ENCODE measurements at regions not wholly inside any gene's neighbourhood (a gene's known extent, or its start where the extent isn't known, plus 50 kb on each side); places are given as distances from the start of the nearest gene placed in this dataset.

DNA sequence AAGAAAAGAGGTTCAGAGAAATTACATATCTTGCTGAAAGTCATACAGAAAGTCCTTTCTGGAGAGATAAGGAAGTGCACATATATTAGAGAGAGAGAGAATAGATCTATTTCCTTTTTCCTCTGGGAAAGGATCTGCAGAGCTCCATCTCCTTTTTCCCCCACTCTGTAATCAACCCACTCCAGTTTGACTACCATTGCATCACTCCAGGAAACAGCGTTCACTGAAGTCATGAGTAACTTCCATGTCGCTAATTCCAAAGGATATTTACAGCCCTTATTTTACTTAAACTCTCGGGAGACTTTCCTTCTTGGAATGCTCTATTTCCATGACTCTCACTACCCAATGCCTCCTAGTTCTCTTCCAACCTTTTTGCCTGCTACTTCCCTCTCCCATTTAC, 72.5 kb upstream of the PARP11 start:
- no peak for DNase-seq

DNA sequence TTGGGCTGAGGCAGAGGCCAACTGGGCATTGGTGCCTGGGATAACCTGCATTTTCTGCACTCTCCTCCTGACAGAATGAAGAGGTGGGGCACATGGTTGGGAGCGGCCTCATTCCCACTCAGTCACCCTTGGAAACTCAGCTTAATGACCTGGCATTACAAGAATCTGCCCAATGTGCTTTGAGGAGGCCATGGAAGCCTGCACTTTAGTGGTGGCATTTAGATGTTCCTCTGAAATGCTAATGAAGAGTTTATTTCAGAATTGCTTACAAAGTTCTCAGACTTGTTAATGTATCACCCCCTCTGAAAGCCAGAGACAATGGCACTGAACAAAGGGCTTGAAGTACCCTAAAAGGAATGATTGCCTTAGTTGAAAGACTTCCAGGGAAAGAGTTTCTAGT, 71.4 kb upstream of the PARP11 start:
- DNase-seq: no peak

DNA sequence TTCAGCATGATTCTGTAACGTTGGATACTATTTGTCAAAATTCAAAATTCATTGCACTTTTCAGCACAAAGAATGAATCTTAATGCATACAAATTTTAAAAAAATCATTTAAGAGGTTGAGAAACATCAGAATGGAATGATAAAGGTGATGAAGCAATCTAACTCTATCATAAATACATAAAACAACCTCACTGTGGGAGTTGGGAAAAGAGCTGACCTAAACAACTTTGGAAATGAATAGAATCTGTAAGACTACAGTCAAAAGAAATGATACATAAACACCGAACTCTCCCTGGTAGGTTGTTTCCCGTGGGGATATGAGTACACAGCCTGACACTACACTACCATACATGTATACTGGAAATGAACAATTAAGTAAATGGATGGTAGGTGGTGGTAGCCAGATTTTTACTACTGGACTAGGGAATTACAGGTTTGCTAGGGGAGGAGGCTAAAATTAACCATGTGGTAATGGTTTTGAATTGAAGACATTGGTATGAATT, 64.9 kb upstream of the PARP11 start:
- DNase-seq: no peak

GRCh38 chr12:3935078-3935477, 61.9 kb upstream of the PARP11 start:
- no peak for DNase-seq

GRCh38 chr12:3933819-3934192, 60.6 kb upstream of the PARP11 start:
- DNase-seq: no peak

- no peak for DNase-seq
Measured at GRCh38 chr12:3933074-3933818, 60.0 kb upstream of the PARP11 start.

DNA sequence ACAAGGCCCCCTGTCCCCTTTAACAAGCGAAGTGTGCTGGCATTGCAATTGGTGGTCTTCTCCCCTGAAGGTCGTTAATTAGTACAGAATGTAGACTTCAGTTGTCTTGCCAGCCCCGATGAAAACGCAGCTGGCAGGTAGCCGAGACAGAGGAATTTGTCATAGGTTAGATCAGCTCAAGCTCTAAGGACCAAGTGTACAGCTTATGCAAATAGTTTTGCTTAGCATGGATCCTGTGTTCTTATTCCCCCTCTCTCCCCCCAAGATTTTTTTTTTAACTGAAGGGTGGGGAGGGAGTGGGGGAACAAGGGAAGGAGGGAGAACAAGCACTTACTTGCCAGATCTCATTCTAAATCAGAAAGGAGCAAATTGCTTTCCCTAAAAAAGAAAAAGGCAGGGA, 58.6 kb upstream of the PARP11 start:
- no peak for DNase-seq

DNA sequence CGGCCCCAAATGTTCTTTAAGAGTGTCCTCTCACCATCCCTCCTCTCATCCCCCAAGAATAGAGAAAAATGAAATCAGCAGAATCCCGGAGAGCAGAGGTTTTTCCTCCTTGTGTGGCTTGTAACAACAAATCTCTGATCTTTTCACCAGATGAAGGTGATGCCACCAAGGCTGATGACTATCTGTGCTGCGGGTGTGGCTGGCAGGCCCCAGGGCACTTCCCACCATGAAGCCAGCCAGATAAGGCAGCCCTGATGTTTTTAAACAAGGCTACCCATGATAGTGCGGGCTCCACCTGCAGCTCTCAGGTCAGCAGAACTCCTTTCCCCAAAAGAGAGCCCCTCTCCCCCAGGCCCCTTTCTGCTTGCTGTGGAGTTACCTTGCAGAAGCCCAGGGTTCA, 58.0 kb upstream of the PARP11 start:
- no peak for DNase-seq

GRCh38 chr12:3929875-3930615, 56.8 kb upstream of the PARP11 start:
- DNase-seq: no peak

DNA sequence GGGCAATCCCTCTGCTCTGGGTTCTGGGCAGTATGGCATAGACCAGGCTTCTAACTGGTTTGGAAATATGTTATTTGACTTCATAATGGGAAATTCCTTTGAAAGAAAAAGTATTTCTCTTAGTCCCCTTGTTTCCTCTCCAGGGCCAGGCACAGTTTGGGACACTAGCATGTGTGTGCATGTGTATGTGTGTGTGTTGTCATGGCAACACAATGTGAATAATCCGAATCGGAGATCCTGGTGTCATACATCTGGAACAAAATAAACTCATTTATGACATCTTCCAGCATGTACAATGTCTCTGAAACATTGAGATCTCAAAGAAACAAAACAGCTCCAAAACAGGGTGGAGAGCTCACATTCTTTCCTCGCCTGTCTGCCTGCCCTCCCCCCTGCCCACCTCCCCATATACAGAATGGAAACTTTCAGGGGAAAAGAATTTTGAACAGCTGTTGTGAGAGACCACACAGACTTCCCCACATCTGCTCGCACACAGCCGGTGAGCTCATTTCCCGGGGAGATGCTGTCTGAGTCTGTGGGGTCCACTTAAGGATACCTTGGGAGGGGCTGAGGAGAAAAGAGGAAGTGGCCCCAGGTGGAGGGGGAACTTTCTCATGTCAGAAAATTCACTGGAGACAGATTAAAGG, 55.5 kb upstream of the PARP11 start:
- DNase-seq: no peak

DNA sequence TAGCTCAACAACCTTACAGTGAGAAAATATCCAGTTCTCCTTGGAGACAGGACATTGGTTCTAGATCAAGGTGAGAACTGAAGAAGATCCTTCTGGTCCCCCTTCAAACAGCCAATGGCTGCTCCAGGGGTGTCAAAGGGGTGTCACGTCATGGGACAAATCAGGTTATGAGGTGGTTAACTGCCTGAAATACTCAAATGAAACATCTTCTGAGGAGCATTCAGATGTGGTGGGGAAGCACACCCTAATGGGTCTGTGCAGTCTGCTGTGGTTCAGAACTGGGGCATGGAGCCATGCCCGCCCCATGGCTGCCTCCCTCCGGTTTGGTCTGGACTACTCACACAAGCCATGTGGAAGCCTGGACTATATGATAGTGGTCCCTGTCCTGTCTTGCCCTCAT, 52.4 kb upstream of the PARP11 start:
- DNase-seq: no peak

GRCh38 chr12:3924761-3925160, 51.6 kb upstream of the PARP11 start:
- DNase-seq: no peak

DNA sequence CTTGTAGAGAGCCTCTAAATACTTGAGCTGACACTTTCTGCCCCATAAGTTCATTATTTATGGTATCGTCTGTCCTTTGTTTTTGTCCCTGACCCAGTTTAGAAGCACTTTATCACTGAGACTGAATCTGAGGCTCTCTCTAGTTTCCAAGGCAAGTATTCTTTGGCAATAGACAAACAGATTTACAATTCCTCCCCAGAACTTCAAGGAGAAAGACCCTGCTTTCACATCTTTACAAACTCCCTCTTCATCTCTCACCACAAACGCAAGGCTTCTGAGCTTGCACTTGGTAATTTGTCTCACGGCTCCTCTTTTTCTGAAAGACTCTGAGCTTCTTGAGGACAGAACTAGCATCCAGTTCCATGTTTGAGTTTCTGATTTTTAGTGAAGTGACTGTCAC, 49.8 kb upstream of the PARP11 start:
- no peak for DNase-seq

Measured in NCI-H2107 (cell line).